ENCODE measurements at regions not wholly inside any gene's neighbourhood (a gene's known extent, or its start where the extent isn't known, plus 50 kb on each side); places are given as distances from the start of the nearest gene placed in this dataset.
A peak's percentile ranks its signal among the peaks of the same experiment; 100 is the strongest.
"Not testable (repeated sequence)": the region's sequence is repeated elsewhere in the genome, so short reads cannot be mapped to it uniquely, and the experiment has no call there.

DNA sequence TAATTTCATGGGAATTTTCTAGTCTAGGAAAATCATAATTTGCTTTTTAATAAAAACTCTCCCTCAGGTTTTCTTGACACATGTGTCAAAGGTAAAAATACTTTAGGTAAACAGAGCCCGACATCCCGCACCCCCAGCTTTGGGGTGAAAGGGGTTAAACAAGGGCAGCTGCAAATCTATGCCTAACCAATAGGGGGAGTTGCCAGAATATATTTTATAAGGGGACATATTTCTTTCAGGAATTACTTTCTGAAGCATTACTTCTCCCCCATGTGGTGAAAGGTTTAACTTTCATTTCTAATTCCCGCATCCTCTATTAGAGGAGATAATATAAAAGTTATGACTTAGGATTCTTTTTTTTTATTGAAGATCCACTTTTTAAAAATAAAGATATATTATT, 53.9 kb upstream of the HEPH start:
- DNase-seq: peak; percentile 28 to 51

DNA sequence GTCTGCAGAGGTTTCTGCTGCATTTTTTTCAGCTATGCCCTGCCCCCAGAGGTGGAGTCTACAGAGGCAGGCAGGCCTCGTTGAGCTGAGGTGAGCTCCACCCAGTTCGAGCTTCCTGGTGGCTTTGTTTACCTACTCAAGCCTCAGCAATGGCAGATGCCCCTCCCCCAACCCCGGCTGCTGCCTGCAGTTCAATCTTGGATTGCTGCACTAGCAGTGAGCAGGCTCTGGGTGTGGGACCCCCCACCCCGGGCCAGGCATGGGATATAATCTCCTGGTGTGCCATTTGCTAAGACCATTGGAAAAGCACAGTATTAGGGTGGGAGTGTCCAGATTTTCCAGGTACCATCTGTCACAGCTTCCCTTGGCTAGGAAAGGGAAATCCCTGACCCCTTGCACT, 56.2 kb upstream of the HEPH start:
- not testable (repeated sequence) for DNase-seq

DNA sequence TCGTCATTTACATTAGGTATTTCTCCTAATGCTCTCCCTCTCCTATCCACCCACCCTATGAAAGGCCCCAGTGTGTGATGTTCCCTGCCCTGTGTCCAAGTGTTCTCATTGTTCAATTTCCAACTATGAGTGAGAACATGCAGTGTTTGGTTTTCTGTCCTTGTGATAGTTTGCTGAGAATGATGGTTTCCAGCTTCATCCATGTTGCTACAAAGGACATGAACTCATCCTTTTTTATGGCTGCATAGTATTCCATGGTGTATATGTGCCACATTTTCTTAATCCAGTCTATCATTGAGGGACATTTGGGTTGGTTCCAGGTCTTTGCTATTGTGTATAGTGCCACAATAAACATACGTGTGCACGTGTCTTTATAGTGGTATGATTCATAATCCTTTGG, 61.6 kb upstream of the HEPH start:
- DNase-seq: not testable (repeated sequence)

DNA sequence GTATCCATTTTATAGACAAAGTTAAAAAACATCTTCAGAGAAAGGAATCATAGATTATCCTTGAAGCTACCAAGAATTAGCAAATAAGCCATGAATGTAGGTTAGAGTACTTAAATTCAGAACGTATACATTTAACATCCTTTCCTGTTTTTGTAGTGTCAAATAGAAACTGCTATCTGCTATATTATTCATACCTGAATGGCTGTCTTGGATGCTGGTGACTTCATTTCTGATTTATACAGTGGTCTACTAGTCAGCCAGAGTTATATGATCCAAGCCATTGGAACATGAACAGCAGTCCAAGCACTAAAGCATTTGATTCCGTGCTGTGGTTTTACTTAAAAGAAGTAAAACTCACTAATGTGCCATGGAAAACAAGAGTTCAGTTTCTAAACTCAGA, 58.3 kb upstream of the VSIG4 start:
- DNase-seq: no peak

DNA sequence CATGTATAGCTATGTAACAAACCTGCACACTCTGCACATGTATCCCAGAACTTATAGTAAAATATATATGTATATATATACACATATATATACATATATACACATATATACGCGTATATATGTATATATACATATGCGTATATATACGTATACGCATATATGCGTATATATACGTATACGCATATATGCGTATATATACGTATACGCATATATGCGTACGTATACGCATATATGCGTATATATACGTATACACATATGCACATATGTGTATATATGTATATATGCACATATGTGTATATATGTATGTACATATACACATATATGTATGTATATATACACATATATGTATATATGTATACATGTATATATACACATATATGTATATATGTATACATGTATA, 57.1 kb upstream of the VSIG4 start:
- DNase-seq: not testable (repeated sequence)

DNA sequence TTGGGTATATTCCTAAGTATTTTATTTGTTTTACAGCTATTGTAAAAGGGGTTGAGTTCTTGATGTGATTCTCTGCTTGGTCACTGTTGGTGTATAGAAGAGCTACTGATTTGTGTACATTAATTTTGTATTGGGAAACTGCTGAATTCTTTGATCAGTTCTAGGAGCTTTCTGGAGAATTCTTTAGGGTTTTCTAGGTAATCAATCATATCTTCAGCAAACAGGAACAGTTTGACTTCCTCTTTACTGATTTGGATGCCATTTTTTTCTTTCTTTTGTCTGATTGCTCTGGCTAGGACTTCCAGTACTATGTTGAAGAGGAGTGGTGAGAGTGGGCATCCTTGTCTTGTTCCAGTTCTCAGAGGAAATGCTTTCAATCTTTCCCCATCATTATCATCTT, 50.1 kb upstream of the VSIG4 start:
- DNase-seq: not testable (repeated sequence)

Data from CD4-positive, alpha-beta T cell treated with Interferon alpha-2 for 1 hour (primary cell).